ENCODE measurements at regions not wholly inside any gene's neighbourhood (a gene's known extent, or its start where the extent isn't known, plus 50 kb on each side); places are given as distances from the start of the nearest gene placed in this dataset.
"Not testable (repeated sequence)": the region's sequence is repeated elsewhere in the genome, so short reads cannot be mapped to it uniquely, and the experiment has no call there.

- H3K36me3 Mint-ChIP-seq (ENCODE audit: low read depth); intact Hi-C loops (cut with micrococcal nuclease); H3K4me1 Mint-ChIP-seq (ENCODE audit: low read depth); DNase-seq (ENCODE audit: low spot score); H3K9me3 Mint-ChIP-seq; H3K4me3 Mint-ChIP-seq (ENCODE audit: low read depth); H3K27me3 Mint-ChIP-seq (ENCODE audit: low read depth); H3K27ac Mint-ChIP-seq: not testable (repeated sequence)
Observed at GRCh38 chr14:105920803-105921755, 394.7 kb downstream of the TMEM121 start.

GRCh38 chr14:105921781-105922180, 395.4 kb downstream of the TMEM121 start:
- intact Hi-C loops (cut with micrococcal nuclease); H3K4me1 Mint-ChIP-seq (ENCODE audit: low read depth); H3K4me3 Mint-ChIP-seq (ENCODE audit: low read depth); H3K36me3 Mint-ChIP-seq (ENCODE audit: low read depth); H3K27me3 Mint-ChIP-seq (ENCODE audit: low read depth); H3K9me3 Mint-ChIP-seq; DNase-seq (ENCODE audit: low spot score); H3K27ac Mint-ChIP-seq: not testable (repeated sequence)

- intact Hi-C loops (cut with micrococcal nuclease); H3K27ac Mint-ChIP-seq; H3K36me3 Mint-ChIP-seq (ENCODE audit: low read depth); H3K4me3 Mint-ChIP-seq (ENCODE audit: low read depth); H3K27me3 Mint-ChIP-seq (ENCODE audit: low read depth); DNase-seq (ENCODE audit: low spot score); H3K4me1 Mint-ChIP-seq (ENCODE audit: low read depth); H3K9me3 Mint-ChIP-seq: not testable (repeated sequence)
Observed at GRCh38 chr14:105923520-105924191, 397.3 kb downstream of the TMEM121 start.

- Mint-ChIP-seq H3K27me3 (ENCODE audit: low read depth) (peaks cover 9% of the 10 kb centered on the region), H3K36me3 (ENCODE audit: low read depth) (no peaks in the 10 kb centered on the region), H3K9me3 (no peaks in the 10 kb centered on the region), H3K4me3 (ENCODE audit: low read depth) (no peak overlapping the region), H3K4me1 (ENCODE audit: low read depth) (no peaks in the 10 kb centered on the region), H3K27ac (no peak overlapping the region)
- DNase-seq (ENCODE audit: low spot score): no peak
- intact Hi-C loops (cut with micrococcal nuclease): no loop called here
Observed at GRCh38 chr14:105924951-105925591, 398.7 kb downstream of the TMEM121 start.

GRCh38 chr14:105925615-105926372, 399.4 kb downstream of the TMEM121 start:
- no peaks in the 10 kb centered on the region for H3K9me3 Mint-ChIP-seq
- H3K4me3 Mint-ChIP-seq (ENCODE audit: low read depth): no peak overlapping the region
- intact Hi-C loops (cut with micrococcal nuclease): no loop called here
- peaks cover 15% of the 10 kb centered on the region for H3K27me3 Mint-ChIP-seq (ENCODE audit: low read depth)
- H3K36me3 Mint-ChIP-seq (ENCODE audit: low read depth): no peaks in the 10 kb centered on the region
- no peaks in the 10 kb centered on the region for H3K4me1 Mint-ChIP-seq (ENCODE audit: low read depth)
- DNase-seq (ENCODE audit: low spot score): no peak
- no peak overlapping the region for H3K27ac Mint-ChIP-seq

GRCh38 chr14:105926373-105927095, 400.2 kb downstream of the TMEM121 start:
- Mint-ChIP-seq H3K27ac (no peak overlapping the region), H3K4me1 (ENCODE audit: low read depth) (no peaks in the 10 kb centered on the region), H3K9me3 (no peaks in the 10 kb centered on the region), H3K36me3 (ENCODE audit: low read depth) (no peaks in the 10 kb centered on the region), H3K27me3 (ENCODE audit: low read depth) (peaks cover 20% of the 10 kb centered on the region), H3K4me3 (ENCODE audit: low read depth) (no peak overlapping the region)
- intact Hi-C loops (cut with micrococcal nuclease): no loop called here
- no peak for DNase-seq (ENCODE audit: low spot score)

- no peaks in the 10 kb centered on the region for H3K36me3 Mint-ChIP-seq (ENCODE audit: low read depth)
- peaks cover 23% of the 10 kb centered on the region for H3K27me3 Mint-ChIP-seq (ENCODE audit: low read depth)
- H3K27ac Mint-ChIP-seq: no peak overlapping the region
- no peaks in the 10 kb centered on the region for H3K9me3 Mint-ChIP-seq
- H3K4me3 Mint-ChIP-seq (ENCODE audit: low read depth): no peak overlapping the region
- DNase-seq (ENCODE audit: low spot score): no peak
- no peaks in the 10 kb centered on the region for H3K4me1 Mint-ChIP-seq (ENCODE audit: low read depth)
- intact Hi-C loops (cut with micrococcal nuclease): no loop called here
Observed at GRCh38 chr14:105927096-105928060, 401.0 kb downstream of the TMEM121 start.

GRCh38 chr14:105928171-105929111, 402.1 kb downstream of the TMEM121 start:
- H3K4me3 Mint-ChIP-seq (ENCODE audit: low read depth); H3K4me1 Mint-ChIP-seq (ENCODE audit: low read depth); intact Hi-C loops (cut with micrococcal nuclease); DNase-seq (ENCODE audit: low spot score); H3K36me3 Mint-ChIP-seq (ENCODE audit: low read depth); H3K9me3 Mint-ChIP-seq; H3K27ac Mint-ChIP-seq: not testable (repeated sequence)
- peaks cover 28% of the 10 kb centered on the region for H3K27me3 Mint-ChIP-seq (ENCODE audit: low read depth)

- Mint-ChIP-seq H3K4me1 (ENCODE audit: low read depth) (no peaks in the 10 kb centered on the region), H3K9me3 (no peaks in the 10 kb centered on the region), H3K36me3 (ENCODE audit: low read depth) (no peaks in the 10 kb centered on the region), H3K4me3 (ENCODE audit: low read depth) (no peak overlapping the region), H3K27me3 (ENCODE audit: low read depth) (peaks cover 32% of the 10 kb centered on the region), H3K27ac (no peak overlapping the region)
- DNase-seq (ENCODE audit: low spot score): no peak
- intact Hi-C loops (cut with micrococcal nuclease): no loop called here
Observed at GRCh38 chr14:105929327-105930081, 403.1 kb downstream of the TMEM121 start.

GRCh38 chr14:105930572-105930971, 404.2 kb downstream of the TMEM121 start:
- peaks cover 36% of the 10 kb centered on the region for H3K27me3 Mint-ChIP-seq (ENCODE audit: low read depth)
- H3K4me3 Mint-ChIP-seq (ENCODE audit: low read depth): no peak overlapping the region
- DNase-seq (ENCODE audit: low spot score): no peak
- no peaks in the 10 kb centered on the region for H3K9me3 Mint-ChIP-seq
- intact Hi-C loops (cut with micrococcal nuclease): no loop called here
- no peaks in the 10 kb centered on the region for H3K4me1 Mint-ChIP-seq (ENCODE audit: low read depth)
- H3K36me3 Mint-ChIP-seq (ENCODE audit: low read depth): no peaks in the 10 kb centered on the region
- no peak overlapping the region for H3K27ac Mint-ChIP-seq

Data from activated T-helper 2 cell treated with anti-CD3 and anti-CD28 coated beads, Interferon-gamma antibody, Interleukin-2, Interleukin-4, amounts not matched to agents 10 μg/mL and 5 μg/mL and 100 μg/mL, durations not matched to agents 14 hours and 24 hours and 36 hours (primary cell).